ENCODE measurements at regions not wholly inside any gene's neighbourhood (a gene's known extent, or its start where the extent isn't known, plus 50 kb on each side); places are given as distances from the start of the nearest gene placed in this dataset.

DNA sequence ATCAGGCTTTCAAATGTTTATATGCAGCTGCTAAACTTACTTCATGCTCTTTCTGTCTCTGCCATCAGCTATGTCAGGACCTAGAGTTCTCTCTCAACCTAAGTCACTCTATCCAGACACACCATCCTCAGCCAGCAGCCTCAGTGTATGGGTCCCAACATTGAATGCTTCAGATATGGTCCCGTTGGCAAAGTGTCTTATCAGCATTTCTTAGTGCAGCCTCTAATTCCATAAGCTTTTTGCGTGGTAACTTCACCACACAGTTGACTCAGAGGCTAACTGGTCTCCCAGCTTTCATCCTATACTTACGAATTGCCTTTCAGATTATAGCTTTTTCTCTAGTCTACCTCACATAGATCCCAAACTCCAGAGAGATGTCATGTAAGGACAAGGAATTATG, 402.9 kb upstream of the EEF2KMT start:
- H3K4me1 ChIP-seq = no peaks in the 10 kb centered on the region
- H3K27me3 ChIP-seq = no peaks in the 10 kb centered on the region
- H3K9me3 ChIP-seq = no peaks in the 10 kb centered on the region
- 80 to 87% methylated on average over 3 of the region's 3 CpGs for WGBS, 2 donors
- intact Hi-C loops (cut with DNase I; ENCODE audit: low total_unique reads) = no loop called here
- H3K27ac ChIP-seq = no peak overlapping the region
- TF ChIP-seq, protein P1, sequence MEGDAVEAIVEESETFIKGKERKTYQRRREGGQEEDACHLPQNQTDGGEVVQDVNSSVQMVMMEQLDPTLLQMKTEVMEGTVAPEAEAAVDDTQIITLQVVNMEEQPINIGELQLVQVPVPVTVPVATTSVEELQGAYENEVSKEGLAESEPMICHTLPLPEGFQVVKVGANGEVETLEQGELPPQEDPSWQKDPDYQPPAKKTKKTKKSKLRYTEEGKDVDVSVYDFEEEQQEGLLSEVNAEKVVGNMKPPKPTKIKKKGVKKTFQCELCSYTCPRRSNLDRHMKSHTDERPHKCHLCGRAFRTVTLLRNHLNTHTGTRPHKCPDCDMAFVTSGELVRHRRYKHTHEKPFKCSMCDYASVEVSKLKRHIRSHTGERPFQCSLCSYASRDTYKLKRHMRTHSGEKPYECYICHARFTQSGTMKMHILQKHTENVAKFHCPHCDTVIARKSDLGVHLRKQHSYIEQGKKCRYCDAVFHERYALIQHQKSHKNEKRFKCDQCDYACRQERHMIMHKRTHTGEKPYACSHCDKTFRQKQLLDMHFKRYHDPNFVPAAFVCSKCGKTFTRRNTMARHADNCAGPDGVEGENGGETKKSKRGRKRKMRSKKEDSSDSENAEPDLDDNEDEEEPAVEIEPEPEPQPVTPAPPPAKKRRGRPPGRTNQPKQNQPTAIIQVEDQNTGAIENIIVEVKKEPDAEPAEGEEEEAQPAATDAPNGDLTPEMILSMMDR (IDR thresholded peaks at IDR 0.05) = no peak
- TF ChIP-seq POLR2A (IDR thresholded peaks at IDR 0.05) = no peak
- H3K4me3 ChIP-seq = no peak overlapping the region
- DNase-seq = no peak
- H3K36me3 ChIP-seq (ENCODE audit: low read depth, missing control alignments) = no peaks in the 10 kb centered on the region

DNA sequence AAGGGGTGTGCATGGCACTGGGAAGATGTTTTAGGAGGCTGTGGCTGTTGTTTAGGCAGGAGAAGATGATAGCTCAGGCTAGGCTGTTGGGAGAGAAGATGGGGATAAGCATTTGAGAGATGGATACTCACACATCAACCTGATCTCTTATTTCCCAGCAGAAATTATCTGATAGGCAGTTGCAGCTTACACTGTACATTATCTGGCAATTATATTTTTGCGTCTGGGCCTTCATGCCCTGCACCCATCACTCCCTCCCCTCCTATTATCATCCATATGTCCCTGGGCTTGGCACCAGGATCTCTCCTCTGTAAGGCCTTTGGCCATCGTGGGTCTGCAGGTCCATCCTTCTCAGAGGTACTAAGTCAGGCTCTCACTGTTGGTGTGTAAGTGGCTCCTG, 401.0 kb upstream of the EEF2KMT start:
- Histone ChIP-seq H3K36me3 (ENCODE audit: low read depth, missing control alignments) (no peaks in the 10 kb centered on the region), H3K9me3 (no peaks in the 10 kb centered on the region), H3K4me3 (no peak overlapping the region), H3K27me3 (no peaks in the 10 kb centered on the region), H3K4me1 (no peaks in the 10 kb centered on the region), H3K27ac (no peak overlapping the region)
- DNase-seq = no peak
- intact Hi-C loops (cut with DNase I; ENCODE audit: low total_unique reads) = no loop called here
- no peak for TF ChIP-seq POLR2A (IDR thresholded peaks at IDR 0.05)
- TF ChIP-seq, protein P1 (IDR thresholded peaks at IDR 0.05) = no peak
- 67 to 81% methylated on average over 2 of the region's 2 CpGs for WGBS, 2 donors

DNA sequence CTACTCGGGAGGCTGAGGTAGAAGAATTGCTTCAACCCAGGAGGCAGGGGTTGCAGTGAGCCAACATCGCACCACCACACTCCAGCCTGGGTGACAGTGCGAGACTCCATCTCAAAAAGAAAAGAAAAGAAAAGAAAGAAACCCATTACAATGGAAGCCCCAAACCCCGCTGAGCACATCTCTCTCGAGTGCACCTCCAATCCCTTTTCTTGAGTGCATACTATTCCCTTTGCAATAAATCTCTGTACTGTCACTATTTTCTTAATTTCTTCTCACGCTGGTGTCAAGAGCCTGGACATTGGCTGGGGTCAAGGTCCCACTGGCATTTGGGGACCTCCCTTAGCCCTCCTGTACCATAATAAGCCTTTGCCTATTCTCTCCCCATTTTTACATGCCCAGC, 398.4 kb upstream of the EEF2KMT start:
- Histone ChIP-seq H3K4me3 (no peak overlapping the region), H3K4me1 (no peaks in the 10 kb centered on the region), H3K36me3 (ENCODE audit: low read depth, missing control alignments) (no peaks in the 10 kb centered on the region), H3K27ac (no peak overlapping the region), H3K27me3 (no peaks in the 10 kb centered on the region), H3K9me3 (no peaks in the 10 kb centered on the region)
- intact Hi-C loops (cut with DNase I; ENCODE audit: low total_unique reads) = no loop called here
- DNase-seq = no peak
- WGBS, 2 donors = 86 to 89% methylated on average over 5 to 6 of the region's 6 CpGs
- TF ChIP-seq POLR2A (IDR thresholded peaks at IDR 0.05) = no peak
- TF ChIP-seq, protein P1 (IDR thresholded peaks at IDR 0.05) = no peak

DNA sequence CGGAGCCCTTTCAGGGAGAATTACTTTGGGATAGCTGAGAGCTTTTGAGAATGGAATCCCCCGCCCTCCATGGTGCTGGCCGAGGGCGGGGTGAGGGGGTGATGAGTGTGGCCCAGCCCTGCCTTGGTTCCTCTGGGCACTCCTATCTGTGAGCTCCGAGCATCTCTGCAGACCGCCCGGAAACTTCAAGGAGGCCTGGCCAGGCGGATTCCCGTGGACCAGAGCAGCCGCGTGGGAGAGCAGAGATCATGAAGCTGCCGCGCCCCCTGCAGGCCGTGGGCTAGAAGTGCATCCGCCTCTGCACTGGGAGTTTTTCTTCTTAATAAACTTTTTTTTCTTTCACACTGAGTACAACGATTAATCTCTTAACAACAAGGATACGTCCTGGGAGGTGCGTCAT, 392.9 kb upstream of the EEF2KMT start:
- no peaks in the 10 kb centered on the region for H3K27me3 ChIP-seq
- H3K27ac ChIP-seq = no peak overlapping the region
- intact Hi-C loops (cut with DNase I; ENCODE audit: low total_unique reads) = no loop called here
- H3K36me3 ChIP-seq (ENCODE audit: low read depth, missing control alignments) = no peaks in the 10 kb centered on the region
- WGBS, 2 donors = 3 to 8% methylated on average over 14 to 18 of the region's 18 CpGs
- DNase-seq = peak; percentile 79
- no peak overlapping the region for H3K4me3 ChIP-seq
- H3K4me1 ChIP-seq = no peaks in the 10 kb centered on the region
- TF ChIP-seq, protein P1 (IDR thresholded peaks at IDR 0.05) = peak; percentile 54 to 88 (median 81)
- no peak for TF ChIP-seq POLR2A (IDR thresholded peaks at IDR 0.05)
- H3K9me3 ChIP-seq = no peaks in the 10 kb centered on the region

DNA sequence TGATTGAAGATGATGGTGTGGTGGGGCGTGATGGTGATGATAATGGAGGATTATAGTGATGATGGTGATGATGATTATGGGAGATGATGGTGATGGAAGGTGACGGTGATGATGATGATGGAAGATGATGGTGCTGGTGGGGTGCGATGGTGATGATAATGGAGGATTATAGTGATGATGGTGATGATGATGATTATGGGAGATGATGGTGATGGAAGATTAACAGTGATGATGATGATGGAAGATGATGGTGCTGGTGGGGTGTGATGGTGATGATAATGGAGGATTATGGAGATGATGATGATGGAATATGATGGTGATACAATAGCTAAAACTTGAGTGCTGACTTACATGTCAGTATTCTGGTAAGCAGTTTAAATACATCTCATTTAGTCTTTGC, 391.0 kb upstream of the EEF2KMT start:
- TF ChIP-seq, protein P1 (IDR thresholded peaks at IDR 0.05) = no peak
- no peak for TF ChIP-seq POLR2A (IDR thresholded peaks at IDR 0.05)
- Histone ChIP-seq H3K4me3 (no peak overlapping the region), H3K4me1 (no peaks in the 10 kb centered on the region), H3K27me3 (no peaks in the 10 kb centered on the region), H3K36me3 (ENCODE audit: low read depth, missing control alignments) (no peaks in the 10 kb centered on the region), H3K9me3 (no peaks in the 10 kb centered on the region), H3K27ac (no peak overlapping the region)
- no peak for DNase-seq
- intact Hi-C loops (cut with DNase I; ENCODE audit: low total_unique reads) = no loop called here
- WGBS, 2 donors = 29 to 90% methylated on average over 3 of the region's 3 CpGs
